ENCODE measurements at regions not wholly inside any gene's neighbourhood (a gene's known extent, or its start where the extent isn't known, plus 50 kb on each side); places are given as distances from the start of the nearest gene placed in this dataset.

- TF ChIP-seq, protein P1, sequence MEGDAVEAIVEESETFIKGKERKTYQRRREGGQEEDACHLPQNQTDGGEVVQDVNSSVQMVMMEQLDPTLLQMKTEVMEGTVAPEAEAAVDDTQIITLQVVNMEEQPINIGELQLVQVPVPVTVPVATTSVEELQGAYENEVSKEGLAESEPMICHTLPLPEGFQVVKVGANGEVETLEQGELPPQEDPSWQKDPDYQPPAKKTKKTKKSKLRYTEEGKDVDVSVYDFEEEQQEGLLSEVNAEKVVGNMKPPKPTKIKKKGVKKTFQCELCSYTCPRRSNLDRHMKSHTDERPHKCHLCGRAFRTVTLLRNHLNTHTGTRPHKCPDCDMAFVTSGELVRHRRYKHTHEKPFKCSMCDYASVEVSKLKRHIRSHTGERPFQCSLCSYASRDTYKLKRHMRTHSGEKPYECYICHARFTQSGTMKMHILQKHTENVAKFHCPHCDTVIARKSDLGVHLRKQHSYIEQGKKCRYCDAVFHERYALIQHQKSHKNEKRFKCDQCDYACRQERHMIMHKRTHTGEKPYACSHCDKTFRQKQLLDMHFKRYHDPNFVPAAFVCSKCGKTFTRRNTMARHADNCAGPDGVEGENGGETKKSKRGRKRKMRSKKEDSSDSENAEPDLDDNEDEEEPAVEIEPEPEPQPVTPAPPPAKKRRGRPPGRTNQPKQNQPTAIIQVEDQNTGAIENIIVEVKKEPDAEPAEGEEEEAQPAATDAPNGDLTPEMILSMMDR (IDR thresholded peaks at IDR 0.05): no peak
- no peak for TF ChIP-seq POLR2A (IDR thresholded peaks at IDR 0.05)
These were observed 217.6 kb downstream of the TTC8 start for GRCh38 chr14:89042021-89042420.

Measured in esophagus squamous epithelium (tissue), 4 donors.